ENCODE measurements at regions not wholly inside any gene's neighbourhood (a gene's known extent, or its start where the extent isn't known, plus 50 kb on each side); places are given as distances from the start of the nearest gene placed in this dataset.
A peak's percentile ranks its signal among the peaks of the same experiment; 100 is the strongest.

DNA sequence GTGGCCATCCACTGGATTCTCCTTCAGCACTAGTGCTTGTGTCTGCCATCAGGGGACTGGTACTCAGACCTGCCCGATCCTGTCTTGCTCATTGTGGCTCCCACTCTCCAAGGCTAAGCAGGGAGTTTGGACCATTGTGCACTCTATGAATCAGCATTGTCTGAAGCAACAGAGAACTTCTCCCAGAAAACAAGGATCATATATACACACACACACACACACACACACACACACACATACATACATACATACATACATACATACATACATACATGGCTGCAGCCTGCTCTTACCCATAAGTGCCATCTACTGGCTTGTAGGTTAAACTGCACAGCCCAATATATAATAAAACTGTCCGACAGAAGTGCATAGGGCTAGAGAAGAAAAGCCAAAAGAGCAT, 345.3 kb upstream of the LCORL start:
- Histone ChIP-seq H3K27ac (ENCODE audit: insufficient read length, low read depth, low read length) (no peak overlapping the region), H3K27me3 (ENCODE audit: insufficient read depth, low read length) (no peaks in the 10 kb centered on the region), H3K23ac (ENCODE audit: insufficient read length, low read depth, low read length) (no peak overlapping the region), H2AFZ (ENCODE audit: low read length) (no peak overlapping the region), H3K56ac (ENCODE audit: insufficient read length, low read depth, low read length) (no peak overlapping the region), H3T11ph (ENCODE audit: low read length) (no peak overlapping the region), H2BK12ac (ENCODE audit: insufficient read length, low read depth, low read length) (no peak overlapping the region), H3K4me1 (ENCODE audit: insufficient read depth, low read length) (no peaks in the 10 kb centered on the region), H3K9ac (ENCODE audit: extremely low read depth, insufficient read length, low read length) (no peak overlapping the region), H2BK15ac (ENCODE audit: low read depth, low read length) (no peak overlapping the region), H4K91ac (ENCODE audit: insufficient read length, low read depth, low read length) (no peak overlapping the region), H3K79me1 (ENCODE audit: insufficient read depth, low read depth, low read length, poor library complexity, severe bottlenecking) (no peaks in the 10 kb centered on the region), H3K14ac (ENCODE audit: insufficient read depth, low read length) (no peak overlapping the region), H3K4me2 (ENCODE audit: insufficient read depth, insufficient read length, low read length) (no peak overlapping the region), H3K79me2 (ENCODE audit: insufficient read depth, low read length) (no peaks in the 10 kb centered on the region), H3K18ac (ENCODE audit: insufficient read length, low read depth, low read length) (no peak overlapping the region), H2AK5ac (ENCODE audit: insufficient read length, low read length) (no peak overlapping the region), H4K20me1 (ENCODE audit: control insufficient read depth, insufficient read depth, insufficient read length) (no peaks in the 10 kb centered on the region), H3K23me2 (ENCODE audit: insufficient read length, low read depth, low read length, poor library complexity, severe bottlenecking) (no peaks in the 10 kb centered on the region), H4K8ac (replicated peaks; ENCODE audit: insufficient read length, low read depth, low read length) (no peak overlapping the region), H3K9me3 (ENCODE audit: control insufficient read depth, low read depth, low read length) (no peaks in the 10 kb centered on the region), H3K4ac (ENCODE audit: low read depth, low read length) (no peak overlapping the region), H2BK5ac (ENCODE audit: insufficient read length, low read length) (no peak overlapping the region), H4K5ac (ENCODE audit: insufficient read length, low read depth, low read length) (no peak overlapping the region), H2BK20ac (ENCODE audit: low read depth, low read length, poor library complexity, severe bottlenecking) (no peak overlapping the region), H2BK120ac (ENCODE audit: low read depth, low read length, poor library complexity, severe bottlenecking) (no peak overlapping the region)
- Mint-ChIP-seq H3K27me3 (ENCODE audit: low read depth) (peaks cover 9% of the 10 kb centered on the region), H3K4me3 (no peak overlapping the region), H3K36me3 (ENCODE audit: insufficient read depth in 1 of 3, low read depth in 3 of 3) (no peaks in the 10 kb centered on the region), H3K9me3 (no peaks in the 10 kb centered on the region), H3K27ac (no peak overlapping the region), H3K4me1 (no peaks in the 10 kb centered on the region)
- TF ChIP-seq, protein P1, sequence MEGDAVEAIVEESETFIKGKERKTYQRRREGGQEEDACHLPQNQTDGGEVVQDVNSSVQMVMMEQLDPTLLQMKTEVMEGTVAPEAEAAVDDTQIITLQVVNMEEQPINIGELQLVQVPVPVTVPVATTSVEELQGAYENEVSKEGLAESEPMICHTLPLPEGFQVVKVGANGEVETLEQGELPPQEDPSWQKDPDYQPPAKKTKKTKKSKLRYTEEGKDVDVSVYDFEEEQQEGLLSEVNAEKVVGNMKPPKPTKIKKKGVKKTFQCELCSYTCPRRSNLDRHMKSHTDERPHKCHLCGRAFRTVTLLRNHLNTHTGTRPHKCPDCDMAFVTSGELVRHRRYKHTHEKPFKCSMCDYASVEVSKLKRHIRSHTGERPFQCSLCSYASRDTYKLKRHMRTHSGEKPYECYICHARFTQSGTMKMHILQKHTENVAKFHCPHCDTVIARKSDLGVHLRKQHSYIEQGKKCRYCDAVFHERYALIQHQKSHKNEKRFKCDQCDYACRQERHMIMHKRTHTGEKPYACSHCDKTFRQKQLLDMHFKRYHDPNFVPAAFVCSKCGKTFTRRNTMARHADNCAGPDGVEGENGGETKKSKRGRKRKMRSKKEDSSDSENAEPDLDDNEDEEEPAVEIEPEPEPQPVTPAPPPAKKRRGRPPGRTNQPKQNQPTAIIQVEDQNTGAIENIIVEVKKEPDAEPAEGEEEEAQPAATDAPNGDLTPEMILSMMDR (conservative IDR thresholded peaks at IDR 0.05): peak; percentile 64
- WGBS (ENCODE audit: extremely low coverage, insufficient read length, low lambda C conversion rate): no CpG with 5 or more reads among the region's 2 CpGs
- no peak for DNase-seq
